ENCODE measurements at regions not wholly inside any gene's neighbourhood (a gene's known extent, or its start where the extent isn't known, plus 50 kb on each side); places are given as distances from the start of the nearest gene placed in this dataset.

DNA sequence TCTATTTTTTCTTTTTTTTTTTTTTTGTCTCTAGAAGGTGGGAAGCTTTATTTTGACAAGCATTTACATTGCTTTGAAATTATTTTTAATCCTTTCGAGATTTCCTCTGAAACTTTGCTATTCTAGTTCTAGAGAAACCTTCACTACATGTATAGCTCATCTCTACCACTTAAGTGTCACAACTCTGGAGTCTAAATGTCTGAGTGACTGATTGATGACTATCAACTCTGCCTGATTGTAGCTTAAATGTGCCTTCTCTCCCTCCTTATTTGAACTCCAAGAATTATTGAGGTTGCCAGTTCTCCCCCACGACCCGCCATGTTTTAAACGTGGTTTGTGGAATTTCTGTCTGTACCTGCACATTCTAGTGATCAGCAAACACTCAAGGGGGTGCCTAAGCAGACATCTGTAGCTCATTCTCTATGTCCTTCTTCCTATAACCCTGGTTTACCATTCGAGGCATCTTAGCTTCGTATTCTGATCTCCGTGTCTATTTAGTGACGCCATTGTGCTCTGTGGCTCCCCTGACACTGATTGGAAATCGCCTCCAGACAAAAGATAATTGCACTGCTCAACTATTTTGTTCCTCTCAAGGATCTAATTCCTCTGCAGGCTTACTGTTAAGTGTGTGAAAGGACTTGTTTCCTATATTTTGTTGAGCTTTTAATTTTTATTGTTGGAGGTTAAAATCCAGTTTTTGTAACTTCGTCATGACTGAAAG lies 1570.6 kb downstream of the BRINP3 start:
- ATAC-seq (replicated peaks in 6 of 8) = no peak
- in situ Hi-C loops (cut with MboI; ENCODE audit: low pct_unique_long_range_greater_than_20kb in 2 of 9, low sequenced_read_pairs in 9 of 9, unreplicated experiment in 9 of 9) = no loop called here
- no peak overlapping the region for H3K4me3 ChIP-seq
- no peaks in the 10 kb centered on the region for H3K4me1 ChIP-seq (replicated peaks in 1 of 2)
- no peak overlapping the region for H3K27ac ChIP-seq
- 3 to 96% (median 86%) methylated on average over 1 to 10 of the region's 10 CpGs for WGBS, 10 experiments

DNA sequence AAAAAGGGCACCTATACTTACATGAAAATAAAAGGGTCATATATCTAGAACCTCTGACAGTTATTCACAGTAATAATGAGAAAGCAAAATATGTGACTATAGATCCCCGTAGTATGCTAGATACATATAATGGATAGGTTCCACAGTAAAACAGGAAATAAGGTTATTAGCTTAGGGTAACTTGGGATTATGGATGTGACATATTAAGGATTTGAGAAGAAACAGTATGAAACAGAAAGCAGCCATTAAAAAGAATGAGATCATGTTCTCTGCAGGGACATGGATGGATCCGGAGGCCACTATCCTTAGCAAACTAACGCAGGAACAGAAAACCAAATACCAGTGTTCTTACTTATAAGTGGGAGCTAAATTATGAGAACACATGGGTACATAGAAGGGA lies 1547.3 kb downstream of the BRINP3 start:
- H3K4me3 ChIP-seq = no peak overlapping the region
- 0 to 92% (median 87%) methylated on average over 1 to 3 of the region's 3 CpGs for WGBS, 10 experiments
- no peak overlapping the region for H3K27ac ChIP-seq
- ATAC-seq (replicated peaks in 6 of 8) = peak in 2 of 8 experiments; percentile 26 to 55
- no peaks in the 10 kb centered on the region for H3K4me1 ChIP-seq (replicated peaks in 1 of 2)
- in situ Hi-C loops (cut with MboI; ENCODE audit: low pct_unique_long_range_greater_than_20kb in 2 of 9, low sequenced_read_pairs in 9 of 9, unreplicated experiment in 9 of 9) = no loop called here

DNA sequence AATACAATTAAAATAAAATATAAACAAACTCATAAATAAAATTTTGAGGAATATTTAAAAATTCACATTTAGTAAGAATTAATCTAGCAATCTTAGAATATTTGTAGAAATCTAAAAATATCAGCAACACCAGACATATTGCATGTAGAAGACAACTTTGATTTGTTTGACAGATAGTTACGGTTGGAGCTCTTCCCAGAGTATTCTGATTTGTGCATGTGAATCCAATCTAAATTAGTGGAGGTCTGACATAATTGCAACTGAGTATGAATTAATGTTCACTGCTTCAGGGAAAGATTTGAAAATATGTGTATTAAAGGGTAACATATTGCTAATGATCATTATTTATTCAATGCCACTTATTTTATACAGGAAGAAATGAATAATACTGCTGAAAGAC lies 1546.2 kb downstream of the BRINP3 start:
- H3K27ac ChIP-seq = no peak overlapping the region
- ATAC-seq (replicated peaks in 6 of 8) = no peak
- no peaks in the 10 kb centered on the region for H3K4me1 ChIP-seq (replicated peaks in 1 of 2)
- in situ Hi-C loops (cut with MboI; ENCODE audit: low pct_unique_long_range_greater_than_20kb in 2 of 9, low sequenced_read_pairs in 9 of 9, unreplicated experiment in 9 of 9) = no loop called here
- no peak overlapping the region for H3K4me3 ChIP-seq
- WGBS, 10 experiments = 0 to 100% (median 63%) methylated on average over 1 of the region's 1 CpG

DNA sequence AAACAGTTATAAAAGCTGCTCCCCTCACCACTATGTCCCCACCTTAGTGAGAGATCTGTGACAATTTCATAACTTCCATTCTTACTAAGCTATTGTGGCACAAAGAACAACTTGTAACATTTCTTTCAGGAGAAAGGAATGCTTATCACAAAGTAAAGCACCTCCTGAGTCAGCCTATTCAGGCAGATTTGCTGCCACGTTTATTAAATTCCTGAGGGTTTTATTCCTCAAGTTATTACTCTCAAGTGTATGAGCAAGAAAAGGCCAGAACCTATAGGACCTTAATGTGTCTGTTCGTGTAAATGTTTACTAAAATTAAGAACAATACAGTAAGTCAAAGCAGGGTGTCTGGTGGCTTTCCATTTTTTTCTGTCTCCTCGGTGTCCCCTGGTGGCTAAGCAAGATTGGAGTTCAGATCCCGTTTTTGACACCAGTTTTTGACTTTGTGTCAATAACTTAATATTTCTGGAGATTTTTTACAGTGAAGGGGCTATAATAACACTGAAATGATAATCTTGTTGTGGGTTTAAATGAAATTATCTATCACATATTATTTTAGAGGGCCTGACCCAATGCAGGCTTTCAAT lies 1539.6 kb downstream of the BRINP3 start:
- in situ Hi-C loops (cut with MboI; ENCODE audit: low pct_unique_long_range_greater_than_20kb in 2 of 9, low sequenced_read_pairs in 9 of 9, unreplicated experiment in 9 of 9) = no loop called here
- H3K27ac ChIP-seq = no peak overlapping the region
- no peak for ATAC-seq (replicated peaks in 6 of 8)
- no peaks in the 10 kb centered on the region for H3K4me1 ChIP-seq (replicated peaks in 1 of 2)
- no peak overlapping the region for H3K4me3 ChIP-seq
- 0 to 80% (median 58%) methylated on average over 2 to 4 of the region's 4 CpGs for WGBS, 10 experiments

DNA sequence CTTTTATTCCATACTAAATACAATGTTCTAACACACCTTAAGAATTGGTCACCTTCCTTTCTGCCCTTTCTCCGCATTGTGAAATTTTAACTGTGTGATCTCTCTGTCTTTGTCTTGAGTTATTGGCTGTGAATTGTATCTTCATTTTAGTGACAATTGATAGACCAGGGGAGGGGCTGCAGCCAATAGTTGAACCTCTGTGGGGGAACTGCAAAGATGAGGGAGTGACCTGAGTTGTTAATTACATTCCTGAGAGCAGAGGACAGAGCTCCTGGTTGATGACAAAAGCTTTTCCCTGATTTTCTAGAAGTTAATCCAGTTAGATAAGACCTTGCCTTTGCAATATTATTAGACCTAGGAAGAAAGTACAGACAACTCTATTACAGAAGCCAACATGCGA lies 1535.7 kb downstream of the BRINP3 start:
- Histone ChIP-seq H3K4me1 (replicated peaks in 1 of 2) (no peaks in the 10 kb centered on the region), H3K27ac (no peak overlapping the region), H3K4me3 (no peak overlapping the region)
- in situ Hi-C loops (cut with MboI; ENCODE audit: low pct_unique_long_range_greater_than_20kb in 2 of 9, low sequenced_read_pairs in 9 of 9, unreplicated experiment in 9 of 9) = no loop called here
- no peak for ATAC-seq (replicated peaks in 6 of 8)
- 51 to 100% (median 77%) methylated on average over 1 to 2 of the region's 2 CpGs; no CpG with 5 or more reads in 1 of the 10 experiments for WGBS, 10 experiments

DNA sequence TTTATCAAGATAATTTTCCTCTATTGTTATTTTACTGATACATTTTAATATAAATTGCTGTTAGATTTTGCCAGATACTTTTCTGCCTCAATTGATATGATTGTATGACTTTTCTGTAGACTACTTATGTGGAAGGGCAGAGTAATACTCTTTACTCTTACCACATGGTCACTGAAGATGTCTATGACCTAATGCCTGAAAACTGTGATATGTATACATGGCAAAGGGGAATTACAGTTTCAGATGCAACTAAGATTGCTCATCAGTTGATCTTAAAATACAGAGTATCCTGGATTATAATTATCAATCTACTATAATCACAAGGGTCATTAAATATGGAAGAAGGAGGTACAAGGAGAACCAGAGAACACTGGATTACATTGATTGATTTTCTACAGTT lies 1528.0 kb downstream of the BRINP3 start:
- ATAC-seq (replicated peaks in 6 of 8) = no peak
- in situ Hi-C loops (cut with MboI; ENCODE audit: low pct_unique_long_range_greater_than_20kb in 2 of 9, low sequenced_read_pairs in 9 of 9, unreplicated experiment in 9 of 9) = no loop called here

DNA sequence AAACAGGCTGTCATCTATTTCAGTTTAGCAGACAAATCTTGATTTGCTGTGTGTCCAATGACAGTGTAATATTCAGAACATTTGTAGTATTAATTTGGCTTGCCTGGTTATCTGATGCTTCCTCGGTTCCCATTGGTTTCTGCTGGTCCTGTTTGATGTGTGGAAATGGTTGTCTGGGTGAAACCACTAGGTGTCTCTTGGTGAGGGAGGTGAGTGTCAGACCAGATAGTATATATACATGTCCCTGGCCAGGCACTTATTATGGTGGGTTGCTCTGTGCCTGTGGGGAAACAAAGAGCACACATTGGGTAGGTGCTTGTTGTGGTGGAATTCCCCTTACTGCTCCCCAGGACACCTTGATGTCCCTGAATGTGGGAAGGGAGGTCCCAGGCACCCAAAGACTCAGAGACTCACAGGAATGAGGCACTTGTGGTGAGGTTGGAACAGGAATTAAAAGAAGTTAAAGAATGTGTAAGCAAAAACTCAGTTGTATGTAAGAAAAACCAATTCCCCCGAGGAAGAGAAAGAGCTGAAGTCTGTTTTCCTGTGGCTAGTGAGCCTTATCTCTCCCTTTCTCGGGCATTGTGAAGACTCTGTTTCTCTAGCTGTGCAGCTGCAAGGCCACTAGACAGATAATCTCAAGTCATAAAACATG lies 1519.1 kb downstream of the BRINP3 start:
- H3K4me3 ChIP-seq = no peak overlapping the region
- no peak overlapping the region for H3K27ac ChIP-seq
- no peak for ATAC-seq (replicated peaks in 6 of 8)
- H3K4me1 ChIP-seq (replicated peaks in 1 of 2) = no peaks in the 10 kb centered on the region
- in situ Hi-C loops (cut with MboI; ENCODE audit: low pct_unique_long_range_greater_than_20kb in 2 of 9, low sequenced_read_pairs in 9 of 9, unreplicated experiment in 9 of 9) = no loop called here
- 0 to 86% (median 46%) methylated on average over 1 to 3 of the region's 3 CpGs; no CpG with 5 or more reads in 2 of the 10 experiments for WGBS, 10 experiments

More for the DNA sequence above, 1528.0 kb downstream of the BRINP3 start:
- no peak overlapping the region for H3K27ac ChIP-seq
- no peak overlapping the region for H3K4me3 ChIP-seq
- H3K4me1 ChIP-seq (replicated peaks in 1 of 2) = no peaks in the 10 kb centered on the region

DNA sequence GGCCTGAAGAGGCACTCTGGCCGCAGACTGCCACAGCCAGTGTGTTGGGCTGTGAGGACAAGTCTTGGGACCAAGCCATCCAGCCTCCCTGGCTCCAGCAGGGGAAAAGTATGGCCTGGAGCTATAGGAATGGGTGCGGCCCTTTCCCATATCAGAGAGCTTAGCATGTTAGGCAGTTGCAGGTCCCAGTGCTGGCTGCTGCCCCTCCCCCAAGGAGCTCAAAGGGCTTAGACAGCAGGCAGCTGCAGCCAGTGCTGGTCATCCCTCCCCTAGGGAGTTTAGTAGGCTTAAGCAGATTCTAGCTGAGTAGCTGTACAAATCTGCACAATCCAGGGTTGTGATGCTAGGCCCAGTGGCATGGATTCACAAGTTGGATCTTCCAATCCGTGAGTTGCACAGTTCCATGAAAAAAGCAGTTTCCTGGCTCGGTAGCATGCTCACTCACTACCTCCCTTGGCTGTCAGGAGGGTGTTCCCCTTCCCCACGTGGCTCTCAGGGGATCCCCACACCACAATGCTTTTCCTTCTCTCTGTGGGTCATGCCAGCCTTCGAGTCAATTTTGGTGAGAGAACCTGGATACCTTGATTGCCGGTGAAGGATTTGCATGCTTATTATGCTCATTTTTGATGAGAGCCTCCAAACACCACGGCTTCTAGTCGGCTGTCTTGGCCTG lies 1490.8 kb downstream of the BRINP3 start:
- Histone ChIP-seq H3K4me1 (replicated peaks in 1 of 2) (no peaks in the 10 kb centered on the region), H3K27ac (no peak overlapping the region), H3K4me3 (no peak overlapping the region)
- WGBS, 10 experiments = 18 to 92% (median 51%) methylated on average over 1 to 9 of the region's 9 CpGs; no CpG with 5 or more reads in 2 of the 10 experiments
- in situ Hi-C loops (cut with MboI; ENCODE audit: low pct_unique_long_range_greater_than_20kb in 2 of 9, low sequenced_read_pairs in 9 of 9, unreplicated experiment in 9 of 9) = no loop called here
- ATAC-seq (replicated peaks in 6 of 8) = peak in 3 of 8 experiments; percentile 45 to 97 (median 52)

DNA sequence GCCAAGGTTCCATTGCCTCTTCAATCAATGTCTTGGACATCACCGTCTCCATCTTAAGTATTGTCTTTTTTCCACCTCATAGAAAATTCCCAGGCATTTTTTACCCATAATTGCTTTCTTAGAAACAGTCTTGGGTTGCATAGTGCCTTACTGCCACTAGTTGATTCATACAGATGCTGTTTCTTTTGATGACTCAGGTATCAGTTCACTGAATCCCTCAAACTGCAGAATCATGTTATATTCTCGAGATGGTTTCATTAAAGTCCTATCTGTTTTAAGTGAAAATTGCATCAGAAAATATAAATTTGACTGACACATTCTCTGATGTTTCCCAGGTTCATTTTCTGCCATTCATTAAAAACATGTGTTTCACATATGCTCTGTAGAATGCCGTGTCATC lies 1489.1 kb downstream of the BRINP3 start:
- WGBS, 10 experiments = 3 to 100% (median 84%) methylated on average over 2 to 3 of the region's 3 CpGs; no CpG with 5 or more reads in 1 of the 10 experiments
- Histone ChIP-seq H3K4me3 (no peak overlapping the region), H3K4me1 (replicated peaks in 1 of 2) (peaks cover 0 to 3% of the 10 kb centered on the region in 2 donors), H3K27ac (no peak overlapping the region)
- in situ Hi-C loops (cut with MboI; ENCODE audit: low pct_unique_long_range_greater_than_20kb in 2 of 9, low sequenced_read_pairs in 9 of 9, unreplicated experiment in 9 of 9) = no loop called here
- ATAC-seq (replicated peaks in 6 of 8) = no peak

DNA sequence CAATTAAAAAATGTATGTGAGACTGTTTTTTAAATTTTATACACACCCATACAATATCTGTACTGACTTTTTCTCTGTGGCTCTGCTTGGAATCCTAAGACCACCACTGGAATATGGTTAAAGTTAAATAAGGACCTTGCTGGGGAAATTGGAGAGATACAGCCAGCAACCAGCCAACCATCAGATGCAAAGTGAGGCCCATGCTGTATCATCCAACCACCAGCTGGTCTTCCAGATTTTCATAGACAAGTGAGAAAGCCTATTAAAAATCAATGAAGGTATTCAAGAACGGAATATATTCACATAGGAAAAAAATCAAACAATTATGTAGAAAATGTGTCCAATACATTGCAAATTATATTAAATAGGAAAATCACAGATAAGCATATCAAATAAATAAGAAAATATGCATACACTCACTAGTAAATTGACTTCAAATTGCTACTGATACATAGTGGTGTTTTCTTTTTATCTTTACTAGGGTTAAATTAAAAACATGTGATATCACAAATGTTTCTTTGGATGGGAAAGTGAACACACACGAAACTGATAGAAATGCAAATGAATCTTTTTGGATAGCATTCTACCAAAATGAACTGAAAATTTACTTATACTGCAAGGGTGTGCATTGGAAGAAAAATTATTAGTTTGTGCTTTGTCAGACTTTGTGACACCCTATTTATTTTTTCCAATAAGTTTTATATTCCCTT lies 1486.3 kb downstream of the BRINP3 start:
- in situ Hi-C loops (cut with MboI; ENCODE audit: low pct_unique_long_range_greater_than_20kb in 2 of 9, low sequenced_read_pairs in 9 of 9, unreplicated experiment in 9 of 9) = no loop called here
- no peak overlapping the region for H3K4me3 ChIP-seq
- 0 to 100% (median 84%) methylated on average over 1 to 2 of the region's 2 CpGs for WGBS, 10 experiments
- H3K4me1 ChIP-seq (replicated peaks in 1 of 2) = peaks cover 0 to 3% of the 10 kb centered on the region in 2 donors
- H3K27ac ChIP-seq = no peak overlapping the region
- no peak for ATAC-seq (replicated peaks in 6 of 8)

DNA sequence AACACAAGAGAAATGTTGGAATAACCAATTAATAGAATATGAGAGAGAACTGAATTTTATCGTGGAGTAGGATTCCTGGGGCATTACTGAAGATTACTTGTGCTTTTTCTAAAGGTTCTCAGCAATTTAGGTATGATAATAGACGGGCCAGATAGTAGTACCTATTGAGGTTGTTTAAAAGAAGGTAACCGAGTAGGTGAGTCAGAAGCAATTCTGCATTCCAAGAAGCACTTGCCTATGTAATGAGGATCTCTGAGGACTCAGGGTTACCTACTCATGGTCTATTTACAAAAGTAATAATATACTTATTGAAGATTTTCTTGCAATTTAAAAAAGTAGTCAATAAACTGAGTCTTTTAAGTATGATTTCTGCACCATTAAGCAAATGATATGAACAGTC lies 1469.8 kb downstream of the BRINP3 start:
- H3K4me1 ChIP-seq (replicated peaks in 1 of 2) = no peaks in the 10 kb centered on the region
- in situ Hi-C loops (cut with MboI; ENCODE audit: low pct_unique_long_range_greater_than_20kb in 2 of 9, low sequenced_read_pairs in 9 of 9, unreplicated experiment in 9 of 9) = no loop called here
- no peak overlapping the region for H3K4me3 ChIP-seq
- H3K27ac ChIP-seq = no peak overlapping the region
- 0 to 92% (median 54%) methylated on average over 1 to 3 of the region's 3 CpGs for WGBS, 10 experiments
- no peak for ATAC-seq (replicated peaks in 6 of 8)

DNA sequence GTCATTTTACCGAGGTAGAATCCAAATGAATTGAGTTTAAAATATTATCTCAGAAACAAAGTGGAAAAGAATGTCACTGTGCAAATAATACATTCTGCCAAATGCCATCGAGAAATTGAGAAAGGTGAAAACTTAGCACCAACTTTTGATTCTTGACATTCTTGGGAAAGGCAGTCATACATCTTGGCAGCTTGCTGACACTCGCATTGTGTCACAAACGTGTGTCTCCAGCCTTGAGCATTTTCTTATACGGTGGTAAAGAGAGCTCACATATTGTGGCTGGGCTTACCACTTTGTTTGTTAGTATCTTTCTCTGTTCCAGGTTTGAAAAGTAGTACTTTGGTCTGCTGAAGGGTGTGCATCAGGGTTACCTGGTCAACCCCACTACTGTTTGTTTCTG lies 1456.1 kb downstream of the BRINP3 start:
- WGBS, 10 experiments = 0 to 100% (median 90%) methylated on average over 1 to 5 of the region's 5 CpGs; no CpG with 5 or more reads in 1 of the 10 experiments

DNA sequence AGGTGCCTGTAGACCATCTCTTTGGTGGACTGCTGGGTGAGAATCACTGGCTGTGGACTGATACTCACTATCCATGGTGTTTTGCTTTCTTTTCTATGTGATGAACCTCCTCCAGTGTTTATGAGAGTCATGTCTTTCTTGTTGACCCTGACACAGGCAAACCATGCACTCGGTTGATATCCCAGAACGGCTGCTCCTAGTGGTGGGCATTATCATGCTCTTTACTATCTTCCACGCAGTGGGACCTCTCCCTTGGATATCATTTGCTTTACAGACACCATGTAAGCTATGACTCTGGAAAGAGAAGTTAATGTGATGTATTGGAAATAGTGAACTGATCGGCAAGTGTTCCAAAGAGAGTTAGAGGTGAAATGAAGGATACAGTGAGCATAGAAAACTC lies 1455.6 kb downstream of the BRINP3 start:
- in situ Hi-C loops (cut with MboI; ENCODE audit: low pct_unique_long_range_greater_than_20kb in 2 of 9, low sequenced_read_pairs in 9 of 9, unreplicated experiment in 9 of 9) = no loop called here
- no peak overlapping the region for H3K4me3 ChIP-seq
- no peak for ATAC-seq (replicated peaks in 6 of 8)
- H3K4me1 ChIP-seq (replicated peaks in 1 of 2) = no peaks in the 10 kb centered on the region
- H3K27ac ChIP-seq = no peak overlapping the region
- 37 to 100% (median 86%) methylated on average over 1 to 4 of the region's 4 CpGs; no CpG with 5 or more reads in 1 of the 10 experiments for WGBS, 10 experiments

More for the DNA sequence above, 1456.1 kb downstream of the BRINP3 start:
- ATAC-seq (replicated peaks in 6 of 8) = no peak
- in situ Hi-C loops (cut with MboI; ENCODE audit: low pct_unique_long_range_greater_than_20kb in 2 of 9, low sequenced_read_pairs in 9 of 9, unreplicated experiment in 9 of 9) = no loop called here
- no peak overlapping the region for H3K27ac ChIP-seq
- H3K4me1 ChIP-seq (replicated peaks in 1 of 2) = no peaks in the 10 kb centered on the region
- H3K4me3 ChIP-seq = no peak overlapping the region

Data from motor neuron (in vitro differentiated cells).